Transverse colon (tissue), 4 donors: ENCODE measurements at regions not wholly inside any gene's neighbourhood (a gene's known extent, or its start where the extent isn't known, plus 50 kb on each side); places are given as distances from the start of the nearest gene placed in this dataset.

ENCODE experiments used
- DNase-seq: peaks from one replicate; pipeline ENCODE4 v3.0.0-alpha.2; 2019
- H3K27ac ChIP-seq, 4 donors: fragments of 200-600 bp; sonication (generic); 2 replicates each; pipeline ENCODE4 v1.5.1; 2016 to 2018; ENCODE audit warnings: inconsistent platforms in 4 of 4
- H3K27me3 ChIP-seq: fragments of 200-600 bp; sonication (generic); 2 replicates; pipeline ENCODE4 v1.5.1; 2017; ENCODE audit warnings: inconsistent platforms
- H3K36me3 ChIP-seq, 4 donors: fragments of 200-600 bp; sonication (generic); 2 replicates each; pipeline ENCODE4 v1.5.1; 2017 to 2019; ENCODE audit warnings: inconsistent platforms in 4 of 4
- H3K4me1 ChIP-seq, 4 donors: fragments of 200-600 bp; sonication (generic); 2 replicates each; pipeline ENCODE4 v1.5.1; 2017 to 2020; ENCODE audit warnings: inconsistent platforms in 4 of 4
- H3K4me3 ChIP-seq, 4 donors: fragments of 200-600 bp; sonication (generic); 1 replicate in 1 of 4; 2 replicates in 3 of 4; pipeline versions ENCODE4 v1.5.1 to v1.6.1; 2017 to 2019; ENCODE audit warnings: inconsistent platforms in 4 of 4
- H3K9me3 ChIP-seq, 2 donors: fragments of 200-600 bp; sonication (generic); 2 replicates each; pipeline ENCODE4 v1.5.1; 2017 to 2019; ENCODE audit warnings: inconsistent platforms in 2 of 2
- CTCF ChIP-seq, 5 experiments: fragments of 200-600 bp in 3 of 5; fragments of 450-650 bp in 2 of 5; sonication (generic) in 3 of 5; IDR thresholded peaks; 1 replicate in 2 of 5; 2 replicates in 3 of 5; pipeline ENCODE4 v1.5.1; 2016 to 2017; ENCODE audit warnings: antibody characterized with exemption in 5 of 5, inconsistent platforms in 3 of 5, mild to moderate bottlenecking in 2 of 5, moderate library complexity in 1 of 5
- EP300 ChIP-seq: sonication (generic); formaldehyde crosslinking; IDR thresholded peaks from one replicate; pipeline ENCODE4 v1.6.1; 2017; ENCODE audit warnings: antibody characterized with exemption, low read depth
- POLR2A ChIP-seq: fragments of 450-650 bp; IDR thresholded peaks from one replicate; pipeline ENCODE4 v1.6.1; 2016; ENCODE audit warnings: antibody characterized with exemption, mild to moderate bottlenecking, moderate library complexity
- POLR2AphosphoS5 ChIP-seq, 3 donors: sonication (generic); formaldehyde crosslinking; IDR thresholded peaks; one replicate each; pipeline ENCODE4 v1.6.1; 2016; ENCODE audit warnings: antibody characterized with exemption in 3 of 3
- WGBS, 2 donors: methylation state at CpG; one replicate each; pipeline ENCODE4 v1.1.5; 2018; ENCODE audit warnings: low coverage in 1 of 2; 5-methylcytosine and 5-hydroxymethylcytosine counted together
- in situ Hi-C, 4 donors: fragments of 200-750 bp; cut with MboI; loops; one replicate each; pipeline versions ENCODE4 v1.15.0 to v1.15.1; 2017; ENCODE audit warnings: low sequenced_read_pairs in 3 of 4, low pct_ligation_motif_present in 1 of 4, low pct_unique_long_range_greater_than_20kb in 1 of 4
- intact Hi-C: fragments of 100-400 bp; cut with DNase I; formaldehyde crosslinking; loops from one replicate; pipeline ENCODE4 v1.15.1; 2023; ENCODE audit warnings: low total_unique reads

- WGBS, 2 donors = 90% methylated on average over 4 of the region's 4 CpGs
- in situ Hi-C loops (no loop called here), intact Hi-C loops (no loop called here)
- no peaks in the 10 kb centered on the region for H3K36me3 ChIP-seq
- no peak for DNase-seq
- H3K4me3 ChIP-seq = no peak overlapping the region
- H3K4me1 ChIP-seq = no peaks in the 10 kb centered on the region
- H3K27me3 ChIP-seq = no peaks in the 10 kb centered on the region
- H3K27ac ChIP-seq = no peak overlapping the region
- TF ChIP-seq CTCF (IDR thresholded peaks at IDR 0.05) (no peak), POLR2A (no peak)
- no peaks in the 10 kb centered on the region for H3K9me3 ChIP-seq
These were observed 300.9 kb upstream of the SOX2 start for GRCh38 chr3:181410870-181411269.

DNA sequence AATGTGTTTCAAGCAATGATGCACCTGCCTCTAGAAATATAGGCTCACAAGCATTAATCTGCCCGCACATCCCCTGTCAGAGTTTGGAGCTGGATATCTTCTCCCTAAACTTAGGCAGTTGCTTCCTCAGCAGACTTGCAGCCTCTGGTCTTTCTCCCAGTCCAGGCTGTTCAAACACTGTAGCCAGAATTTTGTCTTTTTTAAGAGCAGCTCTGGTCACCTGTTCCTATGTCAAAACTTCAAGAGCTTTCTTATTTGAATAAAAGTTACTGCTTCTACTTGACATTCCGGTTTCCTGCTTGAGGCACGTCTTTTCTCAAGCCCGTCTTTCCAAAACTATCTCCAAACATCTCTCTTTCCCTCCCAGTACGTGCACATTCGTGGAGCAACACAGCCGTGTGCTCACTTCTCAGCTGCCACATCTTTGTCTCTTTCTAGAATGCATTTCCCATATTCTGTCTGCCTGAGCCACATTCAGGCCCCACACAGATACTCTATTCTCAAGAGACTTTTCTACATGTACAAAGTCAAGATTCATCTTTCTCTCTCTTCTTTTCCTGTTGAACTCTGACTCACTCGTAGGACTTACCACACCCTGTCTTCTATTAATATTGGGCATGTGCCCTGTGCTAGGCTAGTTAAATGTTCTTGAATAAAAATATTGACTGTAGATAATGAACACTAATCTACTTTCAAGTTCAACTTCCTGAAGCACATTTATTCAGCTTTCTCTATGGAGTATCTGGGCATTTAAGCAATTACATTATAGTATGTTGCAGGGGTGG lies 307.7 kb upstream of the SOX2 start:
- intact Hi-C loops = no loop called here
- Histone ChIP-seq H3K4me1 (no peaks in the 10 kb centered on the region), H3K36me3 (no peaks in the 10 kb centered on the region), H3K9me3 (no peaks in the 10 kb centered on the region), H3K27me3 (no peaks in the 10 kb centered on the region), H3K4me3 (no peak overlapping the region), H3K27ac (no peak overlapping the region)
- 64 to 73% methylated on average over 7 to 8 of the region's 8 CpGs for WGBS, 2 donors
- in situ Hi-C loops = no loop called here
- DNase-seq = no peak
- no peak for TF ChIP-seq POLR2AphosphoS5 (IDR thresholded peaks at IDR 0.05)
- TF ChIP-seq EP300 = no peak
- no peak for TF ChIP-seq CTCF (IDR thresholded peaks at IDR 0.05)
- no peak for TF ChIP-seq POLR2A

- in situ Hi-C loops (no loop called here), intact Hi-C loops (no loop called here)
- no peaks in the 10 kb centered on the region for H3K27me3 ChIP-seq
- H3K4me1 ChIP-seq = no peaks in the 10 kb centered on the region
- H3K36me3 ChIP-seq = no peaks in the 10 kb centered on the region
- TF ChIP-seq CTCF (IDR thresholded peaks at IDR 0.05) = no peak
- TF ChIP-seq POLR2AphosphoS5 (IDR thresholded peaks at IDR 0.05) = no peak
- no peak for TF ChIP-seq POLR2A
- no peak for TF ChIP-seq EP300
- H3K9me3 ChIP-seq = no peaks in the 10 kb centered on the region
- DNase-seq = peak; percentile 7
- WGBS, 2 donors = 15 to 19% methylated on average over 3 of the region's 3 CpGs
- no peak overlapping the region for H3K4me3 ChIP-seq
- H3K27ac ChIP-seq = no peak overlapping the region
These were observed 309.4 kb upstream of the SOX2 start for GRCh38 chr3:181402347-181402746.

GRCh38 chr3:181384970-181385369 lies 326.8 kb upstream of the SOX2 start:
- intact Hi-C loops = no loop called here
- TF ChIP-seq POLR2A = no peak
- TF ChIP-seq EP300 = no peak
- TF ChIP-seq POLR2AphosphoS5 (IDR thresholded peaks at IDR 0.05) = no peak
- TF ChIP-seq CTCF (IDR thresholded peaks at IDR 0.05) = no peak
- in situ Hi-C loops = no loop called here
- Histone ChIP-seq H3K4me3 (no peak overlapping the region), H3K4me1 (no peaks in the 10 kb centered on the region), H3K9me3 (no peaks in the 10 kb centered on the region), H3K36me3 (no peaks in the 10 kb centered on the region), H3K27ac (no peak overlapping the region), H3K27me3 (no peaks in the 10 kb centered on the region)
- no peak for DNase-seq
